Epithelial cell of esophagus (primary cell): ENCODE measurements at regions not wholly inside any gene's neighbourhood (a gene's known extent, or its start where the extent isn't known, plus 50 kb on each side); places are given as distances from the start of the nearest gene placed in this dataset.

Experiments used
- DNase-seq: peaks from one replicate; pipeline ENCODE4 v3.0.0; 2010; ENCODE audit warnings: low read depth
- H3K4me3 ChIP-seq: 2 replicates; pipeline ENCODE4 v1.5.1; 2011; ENCODE audit warnings: mild to moderate bottlenecking, low read length, control low read depth
- CTCF ChIP-seq: IDR thresholded peaks from 2 replicates; pipeline ENCODE4 v1.5.1; 2011; ENCODE audit warnings: low read depth, mild to moderate bottlenecking, low read length, control low read depth, inconsistent platforms; ENCODE audit not compliant: insufficient read depth; ENCODE audit errors: missing control alignments

DNA sequence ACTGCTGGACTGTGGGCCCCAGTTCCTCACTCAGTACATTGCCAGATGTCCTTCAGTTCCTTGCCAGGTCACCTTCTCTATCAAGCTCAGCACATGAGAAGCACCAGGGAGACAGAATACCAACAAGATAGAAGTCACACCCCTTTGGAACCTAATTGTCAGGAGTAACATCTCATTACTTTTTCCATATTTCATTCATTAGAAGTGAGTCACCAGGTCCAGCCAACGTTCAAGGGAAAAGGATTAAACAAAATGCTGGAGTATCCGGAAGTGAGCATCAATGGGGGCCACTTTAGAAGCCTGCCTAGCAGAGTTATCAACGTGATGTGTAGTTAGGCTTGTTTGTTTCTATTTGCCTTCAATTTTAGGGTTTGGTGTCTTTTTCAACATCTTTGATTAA lies 569.3 kb downstream of the MIAT start:
- no peak for TF ChIP-seq CTCF
- no peak overlapping the region for H3K4me3 ChIP-seq
- DNase-seq: no peak

DNA sequence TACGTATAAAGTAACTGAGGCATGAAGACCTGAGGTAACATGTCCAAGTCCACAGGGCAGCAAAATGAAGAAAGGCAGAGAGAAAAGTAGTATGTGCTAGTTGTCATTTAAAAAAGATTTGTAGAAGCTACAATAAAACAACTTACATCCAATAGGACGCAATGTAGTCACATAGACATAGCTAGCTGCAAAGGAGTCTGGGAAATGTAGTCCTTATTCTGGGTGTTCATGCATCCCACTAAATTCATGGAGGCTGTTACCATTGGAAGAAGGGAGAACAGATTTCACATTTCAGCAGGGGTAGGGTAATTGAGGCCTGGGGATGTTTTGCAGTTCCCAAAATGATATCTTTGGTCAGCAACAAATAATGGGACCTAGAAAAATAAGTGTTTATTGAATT lies 571.4 kb downstream of the MIAT start:
- no peak overlapping the region for H3K4me3 ChIP-seq
- TF ChIP-seq CTCF: no peak
- peak; percentile 16 for DNase-seq

DNA sequence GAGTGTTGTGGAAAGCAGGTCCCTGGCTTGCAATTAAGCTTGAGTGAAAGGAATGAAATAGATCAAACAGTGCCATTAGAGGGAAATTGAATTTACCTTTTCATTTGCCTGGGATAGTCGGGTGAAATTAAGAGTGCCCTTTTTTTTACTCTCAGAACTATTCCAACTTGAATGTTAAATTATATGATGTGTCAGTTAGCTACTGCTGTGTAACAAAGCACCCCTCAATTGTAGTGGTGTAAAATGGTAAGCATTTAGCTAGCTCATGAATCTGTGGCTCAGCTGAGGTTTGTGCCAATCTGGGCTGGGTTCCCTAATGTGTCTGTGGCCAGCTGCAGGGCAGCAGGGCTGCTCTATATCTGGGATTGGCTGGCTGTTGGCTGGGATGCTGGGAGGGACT lies 571.4 kb downstream of the MN1 start:
- H3K4me3 ChIP-seq: no peak overlapping the region
- no peak for TF ChIP-seq CTCF
- no peak for DNase-seq

DNA sequence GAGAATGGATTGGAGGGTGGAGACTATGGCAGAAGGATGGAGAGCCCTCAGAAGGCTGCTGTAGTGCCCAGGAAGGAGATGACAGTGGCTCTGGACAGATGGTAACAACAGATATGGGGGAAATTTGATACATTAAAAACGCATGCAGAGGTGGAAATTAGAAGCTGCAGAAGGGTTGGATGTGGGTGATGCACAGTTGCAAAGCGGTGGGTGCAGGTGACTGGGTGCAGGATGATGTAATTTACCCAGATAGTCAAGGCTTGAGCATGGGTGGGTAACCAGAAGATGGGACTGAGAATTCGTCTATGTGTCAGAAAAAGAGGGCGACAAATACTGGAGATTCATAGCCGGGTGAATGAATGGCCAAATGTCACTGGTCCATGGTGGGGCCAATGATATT lies 570.3 kb downstream of the MN1 start:
- no peak overlapping the region for H3K4me3 ChIP-seq
- no peak for DNase-seq
- no peak for TF ChIP-seq CTCF

- no peak overlapping the region for H3K4me3 ChIP-seq
- no peak for DNase-seq
- TF ChIP-seq CTCF: no peak
Observed at GRCh38 chr22:27232077-27232476, 569.5 kb downstream of the MN1 start.

- no peak for DNase-seq
- no peak overlapping the region for H3K4me3 ChIP-seq
- TF ChIP-seq CTCF: no peak
Observed at GRCh38 chr22:27237080-27237741, 564.3 kb downstream of the MN1 start.

GRCh38 chr22:27238935-27239510 lies 562.5 kb downstream of the MN1 start:
- TF ChIP-seq CTCF: no peak
- peak; percentile 95 for DNase-seq
- H3K4me3 ChIP-seq: no peak overlapping the region
